Neuronal stem cell (in vitro differentiated cells): ENCODE measurements at regions not wholly inside any gene's neighbourhood (a gene's known extent, or its start where the extent isn't known, plus 50 kb on each side); places are given as distances from the start of the nearest gene placed in this dataset.

Experiments used
- DNase-seq: peaks from one replicate; pipeline ENCODE4 v3.0.0-alpha.2; 2013; ENCODE audit warnings: low spot score
- H2AFZ ChIP-seq: one replicate; pipeline ENCODE4 v1.6.1; 2013; ENCODE audit warnings: mild to moderate bottlenecking, low read length, inconsistent platforms
- H2AK5ac ChIP-seq: 2 replicates; pipeline ENCODE4 v1.6.1; 2013; ENCODE audit warnings: low read depth, mild to moderate bottlenecking, inconsistent platforms, low read length, moderate library complexity, mixed read lengths
- H2BK120ac ChIP-seq: 2 replicates; pipeline ENCODE4 v1.6.1; 2013; ENCODE audit warnings: low read depth, mild to moderate bottlenecking, inconsistent platforms, low read length, moderate library complexity, mixed read lengths
- H2BK12ac ChIP-seq: one replicate; pipeline ENCODE4 v1.6.1; 2013; ENCODE audit warnings: low read length, inconsistent platforms
- H2BK15ac ChIP-seq: 2 replicates; pipeline ENCODE4 v1.6.1; 2013; ENCODE audit warnings: mild to moderate bottlenecking, low read length, inconsistent platforms, mixed read lengths
- H2BK5ac ChIP-seq: one replicate; pipeline ENCODE4 v1.6.1; 2013; ENCODE audit warnings: inconsistent platforms, mild to moderate bottlenecking, low read length, moderate library complexity
- H3K14ac ChIP-seq: one replicate; pipeline ENCODE4 v1.6.1; 2013; ENCODE audit warnings: low read length, inconsistent platforms
- H3K18ac ChIP-seq: 2 replicates; pipeline ENCODE4 v1.6.1; 2013; ENCODE audit warnings: low read length, inconsistent platforms
- H3K23ac ChIP-seq: 2 replicates; pipeline ENCODE4 v1.6.1; 2013; ENCODE audit warnings: low read depth, mild to moderate bottlenecking, mixed read lengths, low read length, inconsistent platforms; ENCODE audit not compliant: poor library complexity
- H3K27ac ChIP-seq: replicated peaks from 3 replicates; pipeline ENCODE4 v1.5.1; 2013; ENCODE audit warnings: low read length, inconsistent platforms
- H3K27me3 ChIP-seq, 3 experiments: 2 replicates each; pipeline ENCODE4 v1.6.1; 2013; ENCODE audit warnings: low read length in 3 of 3, mild to moderate bottlenecking in 2 of 3, inconsistent platforms in 1 of 3, low read depth in 1 of 3, mixed read lengths in 1 of 3, moderate library complexity in 1 of 3; ENCODE audit not compliant: control insufficient read depth in 3 of 3, insufficient read depth in 3 of 3
- H3K36me3 ChIP-seq, 2 donors: replicated peaks in 1 of 2; 2 replicates each; pipeline ENCODE4 v1.6.1; 2013; ENCODE audit warnings: low read length in 2 of 2; ENCODE audit not compliant: control insufficient read depth in 2 of 2, insufficient read depth in 2 of 2
- H3K4ac ChIP-seq: 2 replicates; pipeline ENCODE4 v1.6.1; 2013; ENCODE audit warnings: inconsistent platforms, mild to moderate bottlenecking, low read length, moderate library complexity
- H3K4me1 ChIP-seq, 2 donors: 1 replicate in 1 of 2; 2 replicates in 1 of 2; pipeline ENCODE4 v1.6.1; 2013; ENCODE audit warnings: low read length in 2 of 2, low read depth in 1 of 2; ENCODE audit not compliant: control insufficient read depth in 2 of 2, insufficient read depth in 1 of 2
- H3K4me2 ChIP-seq: one replicate; pipeline ENCODE4 v1.6.1; 2013; ENCODE audit warnings: mild to moderate bottlenecking, low read length, inconsistent platforms; ENCODE audit not compliant: insufficient read depth, poor library complexity, severe bottlenecking
- H3K4me3 ChIP-seq, 2 donors: 2 replicates each; pipeline ENCODE4 v1.5.1; 2013; ENCODE audit warnings: low read length in 2 of 2, mild to moderate bottlenecking in 2 of 2, inconsistent platforms in 1 of 2, moderate library complexity in 1 of 2
- H3K79me1 ChIP-seq: one replicate; pipeline ENCODE4 v1.6.1; 2013; ENCODE audit warnings: low read depth, mild to moderate bottlenecking, inconsistent platforms, low read length, moderate library complexity
- H3K9ac ChIP-seq: one replicate; pipeline ENCODE4 v1.6.1; 2013; ENCODE audit warnings: mild to moderate bottlenecking, low read depth, low read length, inconsistent platforms; ENCODE audit not compliant: poor library complexity
- H3K9me3 ChIP-seq, 2 donors: replicated peaks in 1 of 2; 2 replicates each; pipeline versions ENCODE3 to v1.6.1; 2013; ENCODE audit warnings: low read length in 2 of 2, mild to moderate bottlenecking in 2 of 2, inconsistent platforms in 1 of 2, low read depth in 1 of 2, mixed read lengths in 1 of 2, moderate library complexity in 1 of 2; ENCODE audit not compliant: control insufficient read depth in 2 of 2, insufficient read depth in 1 of 2
- H4K8ac ChIP-seq: one replicate; pipeline ENCODE4 v1.6.1; 2013; ENCODE audit warnings: low read depth, mild to moderate bottlenecking, inconsistent platforms, low read length, moderate library complexity
- H4K91ac ChIP-seq: one replicate; pipeline ENCODE4 v1.6.1; 2013; ENCODE audit warnings: low read length, low read depth, mild to moderate bottlenecking, inconsistent platforms; ENCODE audit not compliant: poor library complexity
- WGBS, 2 donors: extraction: QIAGEN DNeasy Blood & Tissue Kit; methylation state at CpG; one replicate each; pipeline ENCODE4 v1.1.7; 2013; ENCODE audit warnings: missing lambda C conversion rate in 2 of 2, mixed read lengths in 1 of 2; ENCODE audit not compliant: insufficient read length in 2 of 2, insufficient replicate concordance in 1 of 2; ENCODE audit errors: extremely low coverage in 2 of 2; 5-methylcytosine and 5-hydroxymethylcytosine counted together

DNA sequence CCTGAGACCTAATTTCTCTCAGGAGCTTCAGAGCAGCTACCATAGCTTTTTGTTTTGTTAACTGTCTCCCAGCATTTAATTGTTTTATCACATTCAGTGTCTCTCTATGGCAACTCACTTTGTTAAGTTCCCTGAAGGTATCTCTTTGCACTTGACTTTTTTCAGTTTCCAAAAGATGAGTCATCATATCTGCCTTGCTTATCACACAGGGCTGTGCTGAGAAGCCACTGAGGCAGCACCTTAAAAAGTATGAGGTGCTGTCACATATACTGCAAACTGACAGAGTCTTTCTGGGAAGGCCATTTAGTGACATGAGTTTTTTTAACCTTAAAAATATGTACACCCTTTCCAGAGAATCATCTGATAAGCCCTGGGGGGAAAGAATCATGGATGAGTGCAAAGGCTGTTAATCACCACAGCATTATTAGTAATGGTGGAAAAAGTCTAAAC, 56.8 kb downstream of the PPP1R3C start:
- no peaks in the 10 kb centered on the region for H3K79me1 ChIP-seq
- H3K27me3 ChIP-seq, result no peaks in the 10 kb centered on the region
- H3K18ac ChIP-seq, result no peak overlapping the region
- peaks cover 0 to 9% of the 10 kb centered on the region in 2 donors for H3K4me1 ChIP-seq
- no peak for DNase-seq
- no peak overlapping the region for H2BK15ac ChIP-seq
- no peak overlapping the region for H2BK12ac ChIP-seq
- H3K4ac ChIP-seq, result no peak overlapping the region
- peaks cover 0 to 1% of the 10 kb centered on the region in 2 donors for H3K9me3 ChIP-seq
- H2BK120ac ChIP-seq, result no peak overlapping the region
- H4K91ac ChIP-seq, result no peak overlapping the region
- no peak overlapping the region for H3K4me2 ChIP-seq
- no peak overlapping the region for H3K23ac ChIP-seq
- no peak overlapping the region for H4K8ac ChIP-seq
- H3K27ac ChIP-seq, result no peak overlapping the region
- no peak overlapping the region for H3K9ac ChIP-seq
- H3K14ac ChIP-seq, result no peak overlapping the region
- H3K36me3 ChIP-seq, result no peaks in the 10 kb centered on the region
- H2BK5ac ChIP-seq, result no peak overlapping the region
- H2AK5ac ChIP-seq, result no peak overlapping the region
- H2AFZ ChIP-seq, result no peak overlapping the region
- H3K4me3 ChIP-seq, result no peak overlapping the region

GRCh38 chr10:91575044-91575610, 57.7 kb downstream of the PPP1R3C start:
- Histone ChIP-seq H3K79me1 (no peaks in the 10 kb centered on the region), H3K4ac (no peak overlapping the region), H2BK15ac (no peak overlapping the region), H3K9me3 (peaks cover 0 to 1% of the 10 kb centered on the region in 2 donors), H4K91ac (no peak overlapping the region), H3K4me1 (peaks cover 0 to 12% of the 10 kb centered on the region in 2 donors), H3K18ac (peak overlapping the region; percentile 66), H3K9ac (no peak overlapping the region), H3K4me3 (no peak overlapping the region), H2AK5ac (peak overlapping the region; percentile 8), H3K14ac (no peak overlapping the region), H3K4me2 (no peak overlapping the region), H3K36me3 (no peaks in the 10 kb centered on the region), H2BK5ac (no peak overlapping the region), H3K27me3 (no peaks in the 10 kb centered on the region), H3K27ac (peak overlapping the region; percentile 27), H2BK120ac (no peak overlapping the region), H2AFZ (no peak overlapping the region), H4K8ac (no peak overlapping the region), H2BK12ac (no peak overlapping the region), H3K23ac (no peak overlapping the region)
- WGBS, 2 donors, result no CpG with 5 or more reads among the region's 7 CpGs
- DNase-seq, result no peak

DNA sequence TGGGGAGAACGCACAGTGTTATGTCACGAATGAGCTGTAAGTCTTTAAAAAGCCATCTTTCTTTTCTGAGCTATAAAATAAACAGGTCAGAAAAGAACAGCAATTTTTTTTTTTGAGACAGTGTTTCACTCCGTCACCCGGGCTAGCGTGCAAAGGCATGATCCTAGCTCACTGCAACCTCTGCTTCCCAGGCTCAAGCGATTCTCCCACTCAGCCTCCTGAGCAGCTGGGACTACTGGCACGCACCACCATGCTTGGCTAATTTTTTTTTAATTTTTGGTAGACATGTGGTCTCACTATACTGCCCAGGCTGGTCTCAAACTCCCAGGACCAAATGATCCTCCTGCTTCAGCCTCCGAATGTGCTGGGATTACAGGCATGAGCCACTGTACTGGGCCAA, 58.6 kb downstream of the PPP1R3C start:
- H2BK15ac ChIP-seq, result no peak overlapping the region
- no peak overlapping the region for H3K4ac ChIP-seq
- H3K14ac ChIP-seq, result no peak overlapping the region
- no peak overlapping the region for H3K18ac ChIP-seq
- no peak overlapping the region for H3K4me2 ChIP-seq
- WGBS, 2 donors, result no CpG with 5 or more reads among the region's 8 CpGs
- H3K4me3 ChIP-seq, result no peak overlapping the region
- H2BK12ac ChIP-seq, result no peak overlapping the region
- no peak overlapping the region for H2BK120ac ChIP-seq
- no peaks in the 10 kb centered on the region for H3K79me1 ChIP-seq
- no peak overlapping the region for H4K8ac ChIP-seq
- no peak overlapping the region for H2AFZ ChIP-seq
- H3K9ac ChIP-seq, result no peak overlapping the region
- no peak overlapping the region for H3K23ac ChIP-seq
- no peak overlapping the region for H4K91ac ChIP-seq
- no peak overlapping the region for H2BK5ac ChIP-seq
- no peak overlapping the region for H3K27ac ChIP-seq
- no peaks in the 10 kb centered on the region for H3K27me3 ChIP-seq
- H3K36me3 ChIP-seq, result no peaks in the 10 kb centered on the region
- no peak for DNase-seq
- H2AK5ac ChIP-seq, result no peak overlapping the region
- peaks cover 0 to 1% of the 10 kb centered on the region in 2 donors for H3K9me3 ChIP-seq
- H3K4me1 ChIP-seq, result peaks cover 0 to 12% of the 10 kb centered on the region in 2 donors

- Histone ChIP-seq H2BK12ac (no peak overlapping the region), H4K8ac (no peak overlapping the region), H3K79me1 (no peaks in the 10 kb centered on the region), H3K14ac (no peak overlapping the region), H2AFZ (no peak overlapping the region), H3K23ac (no peak overlapping the region), H3K27ac (no peak overlapping the region), H3K4me3 (no peak overlapping the region), H3K4ac (no peak overlapping the region), H3K4me1 (peaks cover 0 to 12% of the 10 kb centered on the region in 2 donors), H2AK5ac (no peak overlapping the region), H3K4me2 (no peak overlapping the region), H3K18ac (no peak overlapping the region), H2BK15ac (no peak overlapping the region), H3K27me3 (no peaks in the 10 kb centered on the region), H3K9ac (no peak overlapping the region), H3K36me3 (no peaks in the 10 kb centered on the region), H2BK120ac (no peak overlapping the region), H4K91ac (no peak overlapping the region), H2BK5ac (no peak overlapping the region), H3K9me3 (peaks cover 0 to 1% of the 10 kb centered on the region in 2 donors)
- DNase-seq, result no peak
- no CpG with 5 or more reads among the region's 3 CpGs for WGBS, 2 donors
Measured at GRCh38 chr10:91573320-91573719, 59.6 kb downstream of the PPP1R3C start.
